Body of pancreas (tissue), 4 donors: ENCODE measurements at regions not wholly inside any gene's neighbourhood (a gene's known extent, or its start where the extent isn't known, plus 50 kb on each side); places are given as distances from the start of the nearest gene placed in this dataset.

Experiments
- POLR2A ChIP-seq, 3 donors: fragments of 450-650 bp; IDR thresholded peaks; one replicate each; pipeline ENCODE4 v1.6.1; 2016; ENCODE audit warnings: antibody characterized with exemption in 3 of 3, mild to moderate bottlenecking in 2 of 3
- TF ChIP-seq, protein P1 (sequence below), 7 experiments: fragments of 450-650 bp in 4 of 7; fragments of 200-600 bp in 3 of 7; sonication (generic) in 3 of 7; IDR thresholded peaks; one replicate each; pipeline ENCODE4 v1.5.1; 2016 to 2019; ENCODE audit warnings: antibody characterized with exemption in 7 of 7

DNA sequence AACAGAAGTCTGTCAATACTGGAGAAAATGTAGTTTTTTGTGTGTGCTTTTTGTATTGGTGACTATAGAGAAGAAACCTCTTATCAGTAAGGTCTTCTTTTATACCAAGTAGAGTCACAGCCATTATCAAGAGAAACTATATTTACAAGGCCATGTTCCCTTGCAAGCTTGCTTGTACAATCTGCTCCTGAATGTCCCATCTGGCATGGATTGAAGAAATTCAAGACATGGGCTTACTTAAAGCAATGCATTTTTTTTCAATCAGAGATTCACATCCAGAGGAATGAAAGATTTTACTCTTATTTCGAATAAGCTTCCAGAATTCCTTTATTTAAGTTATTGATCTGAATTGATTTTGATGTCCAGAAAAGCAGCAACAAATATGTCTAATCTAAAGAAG, 537.3 kb upstream of the RPS6KA3 start:
- TF ChIP-seq, protein P1, sequence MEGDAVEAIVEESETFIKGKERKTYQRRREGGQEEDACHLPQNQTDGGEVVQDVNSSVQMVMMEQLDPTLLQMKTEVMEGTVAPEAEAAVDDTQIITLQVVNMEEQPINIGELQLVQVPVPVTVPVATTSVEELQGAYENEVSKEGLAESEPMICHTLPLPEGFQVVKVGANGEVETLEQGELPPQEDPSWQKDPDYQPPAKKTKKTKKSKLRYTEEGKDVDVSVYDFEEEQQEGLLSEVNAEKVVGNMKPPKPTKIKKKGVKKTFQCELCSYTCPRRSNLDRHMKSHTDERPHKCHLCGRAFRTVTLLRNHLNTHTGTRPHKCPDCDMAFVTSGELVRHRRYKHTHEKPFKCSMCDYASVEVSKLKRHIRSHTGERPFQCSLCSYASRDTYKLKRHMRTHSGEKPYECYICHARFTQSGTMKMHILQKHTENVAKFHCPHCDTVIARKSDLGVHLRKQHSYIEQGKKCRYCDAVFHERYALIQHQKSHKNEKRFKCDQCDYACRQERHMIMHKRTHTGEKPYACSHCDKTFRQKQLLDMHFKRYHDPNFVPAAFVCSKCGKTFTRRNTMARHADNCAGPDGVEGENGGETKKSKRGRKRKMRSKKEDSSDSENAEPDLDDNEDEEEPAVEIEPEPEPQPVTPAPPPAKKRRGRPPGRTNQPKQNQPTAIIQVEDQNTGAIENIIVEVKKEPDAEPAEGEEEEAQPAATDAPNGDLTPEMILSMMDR (IDR thresholded peaks at IDR 0.05), result no peak
- TF ChIP-seq POLR2A (IDR thresholded peaks at IDR 0.05), result no peak
